Umbilical cord (tissue), 1 donor: ENCODE measurements at regions not wholly inside any gene's neighbourhood (a gene's known extent, or its start where the extent isn't known, plus 50 kb on each side); places are given as distances from the start of the nearest gene placed in this dataset.

Experiments
- DNase-seq: peaks from one replicate; pipeline ENCODE4 v3.0.0-alpha.2; 2015; ENCODE audit warnings: low spot score

GRCh38 chr5:73395256-73395655 is 53.3 kb downstream of the FOXD1 start:
- no peak for DNase-seq

- DNase-seq: no peak
Measured at GRCh38 chr5:73394610-73395009, 54.0 kb downstream of the FOXD1 start.

- no peak for DNase-seq
Measured at GRCh38 chr5:73393611-73394489, 54.7 kb downstream of the FOXD1 start.

GRCh38 chr5:73392775-73393174 is 55.8 kb downstream of the FOXD1 start:
- no peak for DNase-seq

- no peak for DNase-seq
Measured at GRCh38 chr5:73391441-73391881, 57.1 kb downstream of the FOXD1 start.

- no peak for DNase-seq
Measured at GRCh38 chr5:73390972-73391371, 57.6 kb downstream of the FOXD1 start.

GRCh38 chr5:73388740-73389139 is 59.8 kb downstream of the FOXD1 start:
- DNase-seq: no peak

GRCh38 chr5:73388306-73388684 is 60.3 kb downstream of the FOXD1 start:
- DNase-seq: no peak

- DNase-seq: no peak
Measured at GRCh38 chr5:73387601-73388305, 60.8 kb downstream of the FOXD1 start.

- no peak for DNase-seq
Measured at GRCh38 chr5:73387149-73387591, 61.4 kb downstream of the FOXD1 start.

- DNase-seq: no peak
Measured at GRCh38 chr5:73384861-73385260, 63.7 kb downstream of the FOXD1 start.

GRCh38 chr5:73382401-73382740 is 66.2 kb downstream of the FOXD1 start:
- DNase-seq: no peak

GRCh38 chr5:73381590-73382400 is 66.8 kb downstream of the FOXD1 start:
- DNase-seq: no peak

- DNase-seq: no peak
Measured at GRCh38 chr5:73380710-73381589, 67.6 kb downstream of the FOXD1 start.

- no peak for DNase-seq
Measured at GRCh38 chr5:73380041-73380440, 68.5 kb downstream of the FOXD1 start.

- no peak for DNase-seq
Measured at GRCh38 chr5:73379435-73379834, 69.1 kb downstream of the FOXD1 start.

GRCh38 chr5:73378765-73379164 is 69.8 kb downstream of the FOXD1 start:
- no peak for DNase-seq

- DNase-seq: no peak
Measured at GRCh38 chr5:73378070-73378469, 70.5 kb downstream of the FOXD1 start.

GRCh38 chr5:73376618-73377170 is 71.9 kb downstream of the FOXD1 start:
- no peak for DNase-seq

GRCh38 chr5:73375949-73376348 is 72.6 kb downstream of the FOXD1 start:
- DNase-seq: no peak

- no peak for DNase-seq
Measured at GRCh38 chr5:73375191-73375545, 73.4 kb downstream of the FOXD1 start.
